ENCODE measurements at regions not wholly inside any gene's neighbourhood (a gene's known extent, or its start where the extent isn't known, plus 50 kb on each side); places are given as distances from the start of the nearest gene placed in this dataset.

- H3K9me3 ChIP-seq (ENCODE audit: control insufficient read depth, low read depth, low read length) = no peaks in the 10 kb centered on the region
- dilution Hi-C loops (cut with MboI; ENCODE audit: extremely low pct_ligation_motif_present, low sequenced_read_pairs) = loop anchor here (25.0 kb wide), 1 partner anchor 338 kb away; no protein-coding TSS in a partner anchor
- H3K79me2 ChIP-seq (ENCODE audit: control insufficient read depth, insufficient read depth, low read length) = no peaks in the 10 kb centered on the region
- H3K9ac ChIP-seq (ENCODE audit: control insufficient read depth, extremely low read depth, insufficient read depth, low read length) = no peak overlapping the region
- no peak overlapping the region for H3K4me3 ChIP-seq (ENCODE audit: control insufficient read depth in 2 of 3, extremely low read depth in 1 of 3, insufficient read depth in 2 of 3, low read depth in 1 of 3, low read length in 3 of 3)
- H3K4me1 ChIP-seq (ENCODE audit: control insufficient read depth, extremely low read depth, insufficient read depth, low read length) = no peaks in the 10 kb centered on the region
- TF ChIP-seq CTCF (optimal IDR thresholded peaks at IDR 0.05 in 1 of 3, IDR thresholded peaks at IDR 0.05 in 1 of 3, conservative IDR thresholded peaks at IDR 0.05 in 1 of 3; ENCODE audit: extremely low read depth in 1 of 3, insufficient read depth in 2 of 3, low read length in 3 of 3) (no peak), EZH2 (IDR thresholded peaks at IDR 0.05; ENCODE audit: low read length) (no peak)
- H2AFZ ChIP-seq (ENCODE audit: control insufficient read depth, low read length) = no peak overlapping the region
- no peaks in the 10 kb centered on the region for H3K9me1 ChIP-seq (ENCODE audit: control insufficient read depth, extremely low read depth, insufficient read depth, low read length)
- DNase-seq (ENCODE audit: low read depth, low spot score) = no peak
- no peaks in the 10 kb centered on the region for H3K36me3 ChIP-seq (ENCODE audit: control insufficient read depth in 2 of 2, extremely low read depth in 1 of 2, insufficient read depth in 2 of 2, low read length in 2 of 2)
- H3K4me2 ChIP-seq (ENCODE audit: control insufficient read depth, extremely low read depth, insufficient read depth, low read depth, low read length) = no peak overlapping the region
- FAIRE-seq = no peak
- H4K20me1 ChIP-seq (ENCODE audit: control insufficient read depth, extremely low read depth, insufficient read depth, low read length) = no peaks in the 10 kb centered on the region
- peaks cover 49% of the 10 kb centered on the region for H3K27me3 ChIP-seq (ENCODE audit: control insufficient read depth, extremely low read depth, insufficient read depth, low read length)
- H3K27ac ChIP-seq (ENCODE audit: control insufficient read depth, insufficient read depth, low read length) = no peak overlapping the region
Measured at GRCh38 chr17:79374807-79375206, 236.0 kb downstream of the RBFOX3 start.

DNA sequence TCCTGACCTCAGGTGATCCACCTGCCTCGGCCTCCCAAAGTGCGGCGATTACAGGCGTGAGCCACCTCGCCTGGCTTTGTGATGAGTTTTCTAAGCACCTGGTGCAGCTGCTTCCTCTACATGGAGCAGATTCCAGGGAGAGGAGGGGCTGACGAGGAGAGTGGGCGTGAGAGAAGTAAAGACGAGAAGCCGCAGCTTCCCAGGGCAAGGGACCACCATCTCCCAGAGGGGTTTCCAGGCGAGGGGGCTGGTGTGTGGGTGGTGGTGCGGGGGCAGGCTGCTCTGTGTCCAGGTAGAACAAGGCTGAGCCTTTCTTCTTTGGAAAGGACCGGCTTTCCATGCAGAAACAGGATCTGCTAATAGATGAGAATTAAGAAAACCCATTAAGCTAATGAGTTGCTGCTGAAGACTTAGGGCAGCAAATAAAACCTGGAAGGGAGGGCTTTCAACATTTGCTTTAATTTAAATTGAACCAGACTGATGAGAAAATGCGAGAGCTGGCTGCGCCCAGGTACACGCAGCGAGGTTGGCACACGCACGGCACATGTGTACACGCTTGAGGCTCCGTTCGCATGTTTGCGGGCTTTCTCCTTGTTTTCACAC, 236.7 kb downstream of the RBFOX3 start:
- TF ChIP-seq EZH2 (IDR thresholded peaks at IDR 0.05; ENCODE audit: low read length) = no peak
- TF ChIP-seq CTCF (optimal IDR thresholded peaks at IDR 0.05 in 1 of 3, IDR thresholded peaks at IDR 0.05 in 1 of 3, conservative IDR thresholded peaks at IDR 0.05 in 1 of 3; ENCODE audit: extremely low read depth in 1 of 3, insufficient read depth in 2 of 3, low read length in 3 of 3) = no peak
- H3K36me3 ChIP-seq (ENCODE audit: control insufficient read depth in 2 of 2, extremely low read depth in 1 of 2, insufficient read depth in 2 of 2, low read length in 2 of 2) = no peaks in the 10 kb centered on the region
- no peak overlapping the region for H3K27ac ChIP-seq (ENCODE audit: control insufficient read depth, insufficient read depth, low read length)
- FAIRE-seq = no peak
- DNase-seq (ENCODE audit: low read depth, low spot score) = no peak
- H3K4me3 ChIP-seq (ENCODE audit: control insufficient read depth in 2 of 3, extremely low read depth in 1 of 3, insufficient read depth in 2 of 3, low read depth in 1 of 3, low read length in 3 of 3) = no peak overlapping the region
- peaks cover 49% of the 10 kb centered on the region for H3K27me3 ChIP-seq (ENCODE audit: control insufficient read depth, extremely low read depth, insufficient read depth, low read length)
- no peak overlapping the region for H3K9ac ChIP-seq (ENCODE audit: control insufficient read depth, extremely low read depth, insufficient read depth, low read length)
- no peak overlapping the region for H3K4me2 ChIP-seq (ENCODE audit: control insufficient read depth, extremely low read depth, insufficient read depth, low read depth, low read length)
- H3K4me1 ChIP-seq (ENCODE audit: control insufficient read depth, extremely low read depth, insufficient read depth, low read length) = no peaks in the 10 kb centered on the region
- H3K79me2 ChIP-seq (ENCODE audit: control insufficient read depth, insufficient read depth, low read length) = no peaks in the 10 kb centered on the region
- H3K9me3 ChIP-seq (ENCODE audit: control insufficient read depth, low read depth, low read length) = no peaks in the 10 kb centered on the region
- no peaks in the 10 kb centered on the region for H3K9me1 ChIP-seq (ENCODE audit: control insufficient read depth, extremely low read depth, insufficient read depth, low read length)
- H2AFZ ChIP-seq (ENCODE audit: control insufficient read depth, low read length) = no peak overlapping the region
- dilution Hi-C loops (cut with MboI; ENCODE audit: extremely low pct_ligation_motif_present, low sequenced_read_pairs) = no loop called here
- no peaks in the 10 kb centered on the region for H4K20me1 ChIP-seq (ENCODE audit: control insufficient read depth, extremely low read depth, insufficient read depth, low read length)

All from keratinocyte (primary cell).